Activated CD4-positive, alpha-beta T cell treated with anti-CD3 and anti-CD28 coated beads, Interleukin-10, Interleukin-2, amounts not matched to agents 100 ng/mL and 50 ng/mL, durations not matched to agents 16 hours and 8 hours (primary cell): ENCODE measurements at regions not wholly inside any gene's neighbourhood (a gene's known extent, or its start where the extent isn't known, plus 50 kb on each side); places are given as distances from the start of the nearest gene placed in this dataset.
"Not testable (repeated sequence)": the region's sequence is repeated elsewhere in the genome, so short reads cannot be mapped to it uniquely, and the experiment has no call there.

ENCODE experiments used
- DNase-seq: peaks from one replicate; pipeline ENCODE4 v3.0.0-alpha.2; 2020

DNA sequence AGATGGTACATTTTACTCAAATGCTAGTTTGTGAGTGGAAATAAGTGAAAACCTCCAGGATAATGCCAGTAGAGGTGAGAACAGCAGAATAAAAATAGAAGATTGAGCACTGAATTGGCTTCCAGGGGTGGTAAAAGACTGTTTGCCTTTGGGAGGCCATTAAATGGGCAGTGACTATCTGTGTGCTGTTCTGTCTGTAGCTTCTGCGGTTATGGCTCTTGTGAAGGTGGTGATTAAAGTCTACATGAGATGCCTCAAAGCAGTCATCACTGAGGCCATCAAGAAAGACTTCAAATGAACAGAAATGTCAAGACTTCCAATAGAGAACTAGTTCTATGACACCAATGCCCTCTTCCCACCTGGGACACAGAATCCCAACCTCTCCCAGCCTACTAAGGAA is 108.8 kb downstream of the EFHB start:
- DNase-seq = no peak

DNA sequence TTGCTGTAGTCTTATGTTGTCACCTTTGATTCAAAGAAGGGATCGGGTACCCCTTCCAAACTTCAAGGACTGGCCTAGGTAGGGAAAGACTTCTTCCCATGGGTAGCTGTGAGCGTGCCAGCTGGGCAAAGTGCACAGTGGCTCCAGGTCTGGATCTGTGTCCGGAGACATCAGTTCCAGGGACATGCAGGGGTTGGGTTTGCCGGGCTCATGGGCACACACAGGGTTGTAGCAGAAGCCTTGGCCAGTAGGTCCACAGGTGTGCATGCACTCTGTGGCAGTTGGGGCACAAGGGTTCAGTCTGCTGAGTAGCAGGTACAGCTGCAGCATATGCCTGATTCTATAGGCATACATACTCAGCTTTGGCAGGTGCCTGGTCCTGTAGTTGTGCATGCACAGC is 111.2 kb downstream of the EFHB start:
- no peak for DNase-seq

DNA sequence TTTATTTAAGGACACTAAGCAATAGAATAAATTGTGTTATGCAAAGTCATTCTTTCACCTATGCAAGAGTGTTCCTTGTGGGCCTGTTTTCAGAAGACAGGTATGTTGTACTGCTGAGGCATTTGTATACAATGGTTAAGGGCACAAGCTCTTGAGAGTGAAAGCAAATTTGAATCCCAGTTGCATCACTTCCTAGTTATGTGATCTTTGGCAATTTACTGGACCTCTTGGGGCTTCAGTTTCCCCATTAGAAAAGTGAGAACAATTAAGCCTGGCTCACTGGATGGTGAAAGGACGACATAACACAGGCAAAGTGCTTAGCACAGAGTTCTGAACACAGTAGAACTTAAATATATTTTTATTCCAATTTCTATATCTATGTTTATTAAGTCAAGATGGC is 117.4 kb downstream of the EFHB start:
- DNase-seq = no peak

DNA sequence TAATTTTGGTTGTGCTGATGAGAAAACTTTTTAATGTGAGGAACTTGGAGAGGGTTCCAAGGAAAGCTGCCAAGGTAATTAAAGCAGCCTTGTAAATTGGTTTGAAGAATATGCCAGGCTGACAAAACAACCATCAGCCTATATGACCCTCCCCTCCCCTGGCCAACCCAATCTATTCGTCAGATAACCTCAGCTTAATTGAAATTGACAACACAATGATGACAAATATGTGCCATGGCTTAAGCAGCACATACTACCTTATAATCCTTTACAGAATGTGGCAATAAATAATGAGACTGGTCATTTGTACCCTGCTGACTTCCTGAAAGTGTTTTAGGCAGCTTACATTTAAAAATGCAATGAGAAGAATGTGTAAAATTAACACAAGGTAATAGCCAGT is 118.2 kb downstream of the EFHB start:
- DNase-seq = no peak

DNA sequence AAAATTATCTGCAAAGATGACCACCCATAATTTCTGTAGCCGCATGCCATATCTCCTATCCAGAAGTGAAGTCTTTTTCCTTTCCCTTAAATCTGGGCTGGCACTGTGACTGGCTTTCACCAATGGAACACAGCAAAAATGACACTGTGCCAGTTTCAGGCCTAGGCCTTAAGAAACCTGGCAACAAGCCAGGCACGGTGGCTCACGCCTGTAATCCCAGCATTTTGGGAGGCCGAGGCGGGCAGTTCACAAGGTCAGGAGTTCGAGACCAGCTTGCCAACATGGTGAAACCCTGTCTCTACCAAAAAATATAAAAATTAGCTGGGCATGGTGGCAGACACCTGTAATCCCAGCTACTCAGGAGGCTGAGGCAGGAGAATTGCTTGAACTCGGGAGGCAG is 120.3 kb downstream of the EFHB start:
- DNase-seq = not testable (repeated sequence)

DNA sequence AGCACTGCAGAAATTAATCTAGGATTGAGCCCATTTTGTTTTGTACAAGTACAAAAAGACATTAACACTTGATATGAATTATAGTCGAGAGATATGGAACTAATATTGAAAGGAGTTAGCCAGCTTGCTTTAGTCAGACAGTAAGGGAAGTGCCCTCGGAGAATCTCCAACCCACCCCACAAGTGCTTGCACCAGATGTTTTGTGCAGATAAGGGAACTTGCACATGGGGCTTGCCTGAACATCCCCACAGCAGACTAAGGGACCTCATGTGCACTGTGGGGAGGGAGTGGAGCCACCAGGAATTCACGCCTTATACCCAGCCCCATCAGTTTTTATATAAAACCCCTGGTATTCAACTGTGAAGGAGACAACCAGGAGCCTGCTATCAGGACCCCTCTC is 122.3 kb downstream of the EFHB start:
- DNase-seq = no peak

DNA sequence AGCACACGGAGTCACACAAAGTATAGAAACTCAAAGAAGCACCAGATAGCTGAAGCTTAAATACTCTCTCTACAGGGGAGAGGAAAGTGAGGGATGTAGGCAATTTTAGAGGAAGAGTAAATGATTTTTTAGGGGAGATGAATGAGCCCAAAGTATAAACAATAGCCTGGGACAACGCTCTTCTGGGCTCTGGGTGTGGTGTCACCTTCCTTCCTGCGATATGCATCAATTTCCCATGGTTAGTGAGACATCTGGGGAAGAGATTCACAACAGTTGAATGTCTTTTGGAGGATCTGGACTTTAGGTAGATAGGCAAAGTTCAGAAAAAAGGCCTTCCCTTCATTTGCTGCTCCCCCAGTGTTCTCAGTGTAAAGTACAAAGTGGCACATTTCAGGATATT is 125.2 kb downstream of the EFHB start:
- DNase-seq = no peak

DNA sequence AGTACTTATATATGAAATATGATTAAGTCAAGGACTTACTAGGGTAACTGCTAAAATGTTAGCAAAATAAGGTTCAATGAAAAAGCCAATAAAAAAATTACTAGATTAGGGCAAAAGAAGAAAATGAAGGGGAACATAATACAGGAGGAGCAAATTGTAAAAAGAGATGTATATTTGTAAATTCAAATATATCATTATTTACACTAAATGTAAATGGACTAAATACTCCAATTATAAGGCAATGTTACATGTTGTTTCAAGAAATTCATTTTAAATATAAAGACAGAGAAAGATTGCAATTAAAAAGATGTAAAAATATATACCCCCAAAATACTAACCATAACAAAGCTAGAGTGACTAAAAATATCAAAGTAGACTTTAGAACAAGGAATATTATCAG is 134.1 kb downstream of the EFHB start:
- no peak for DNase-seq

DNA sequence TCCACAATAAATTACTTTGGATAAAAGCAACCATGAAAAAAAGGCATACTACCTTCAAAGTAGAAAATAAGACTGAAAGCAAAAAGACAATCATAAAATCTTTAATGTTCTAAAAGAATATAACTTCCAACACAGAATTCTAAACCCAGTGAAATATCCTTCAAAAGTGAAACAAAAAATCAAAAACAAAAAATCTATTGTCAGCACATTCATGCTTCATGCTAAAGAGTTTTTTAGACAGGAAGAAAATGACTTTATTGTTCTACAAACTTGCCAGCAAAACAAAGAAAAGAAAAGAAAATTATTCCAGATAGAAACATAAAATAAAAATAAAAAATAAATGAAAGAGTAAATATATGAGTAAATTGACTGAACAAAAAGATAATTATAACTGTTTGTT is 134.9 kb downstream of the EFHB start:
- DNase-seq = no peak

DNA sequence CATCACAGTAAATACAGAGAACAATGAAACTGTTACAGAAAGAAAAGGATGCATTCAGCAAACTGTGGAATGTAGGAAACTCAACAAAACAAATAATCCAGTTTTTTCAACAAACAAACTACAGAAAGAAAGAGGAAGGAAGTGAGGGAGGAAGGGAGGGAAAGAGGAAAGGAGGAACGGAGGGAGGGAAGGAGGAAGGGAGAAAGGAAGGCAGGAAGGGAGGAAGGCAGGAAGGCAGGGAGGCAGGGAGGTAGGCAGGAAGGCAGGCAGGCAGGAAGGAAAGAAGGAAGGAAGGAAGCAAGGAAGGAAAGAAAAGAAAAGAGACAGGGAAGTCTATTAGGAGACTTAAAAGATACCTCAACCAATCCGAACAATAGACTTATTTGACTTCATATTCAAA is 135.7 kb downstream of the EFHB start:
- no peak for DNase-seq

DNA sequence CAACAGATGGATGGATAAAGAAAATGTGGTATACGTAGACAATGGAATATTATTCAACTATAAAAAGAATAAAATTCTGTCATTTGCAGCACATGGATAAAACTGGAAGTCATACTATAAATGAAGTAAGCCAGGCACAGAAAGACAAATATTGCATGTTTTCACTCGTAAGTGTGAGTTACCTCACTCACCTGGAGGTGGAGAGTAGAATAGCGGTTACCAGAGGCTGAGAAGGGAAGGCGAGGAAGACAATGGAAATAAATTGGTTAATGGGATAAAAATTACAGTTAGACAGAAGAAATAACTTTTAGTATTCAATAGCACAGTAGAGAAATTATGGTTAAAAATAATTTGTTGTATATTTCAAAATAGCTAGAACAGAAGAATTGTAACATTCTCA is 141.6 kb downstream of the EFHB start:
- no peak for DNase-seq

DNA sequence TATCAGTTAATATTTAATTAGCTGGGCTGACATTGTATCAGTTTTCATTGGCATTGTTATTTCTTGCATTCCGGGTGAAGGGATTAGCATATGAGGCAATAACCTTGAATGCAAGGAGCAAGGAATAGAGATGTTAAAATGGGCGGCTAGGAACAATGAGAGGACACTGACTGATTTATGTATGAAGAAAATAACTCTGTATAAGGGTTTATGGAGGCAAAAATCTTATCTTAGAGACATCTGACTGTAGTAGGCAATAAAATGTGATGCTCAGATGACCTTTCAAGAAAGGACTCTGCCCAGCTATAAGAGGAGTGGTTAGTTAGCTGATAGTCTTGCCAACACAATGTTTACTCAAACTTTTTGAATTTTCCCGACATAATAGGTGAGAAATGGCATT is 158.3 kb downstream of the EFHB start:
- DNase-seq = no peak

DNA sequence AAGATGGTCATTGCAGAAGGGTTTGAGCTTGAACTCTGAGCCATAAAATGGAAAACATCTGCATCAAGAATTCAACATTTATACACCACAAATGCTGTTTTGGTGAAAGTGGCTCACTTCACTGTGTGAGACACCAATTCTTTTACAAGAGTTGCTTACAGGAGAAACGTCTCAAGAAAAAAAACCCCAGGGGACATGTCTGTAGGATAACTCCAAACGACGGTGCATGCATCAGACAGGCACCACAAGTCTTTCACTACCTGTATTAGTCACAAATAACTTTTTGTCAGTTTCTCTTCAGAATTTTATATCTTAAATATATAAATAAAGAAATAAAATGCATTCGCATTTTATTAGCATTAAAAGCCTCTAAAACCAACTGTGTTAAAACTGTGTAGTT is 164.3 kb downstream of the EFHB start:
- no peak for DNase-seq

DNA sequence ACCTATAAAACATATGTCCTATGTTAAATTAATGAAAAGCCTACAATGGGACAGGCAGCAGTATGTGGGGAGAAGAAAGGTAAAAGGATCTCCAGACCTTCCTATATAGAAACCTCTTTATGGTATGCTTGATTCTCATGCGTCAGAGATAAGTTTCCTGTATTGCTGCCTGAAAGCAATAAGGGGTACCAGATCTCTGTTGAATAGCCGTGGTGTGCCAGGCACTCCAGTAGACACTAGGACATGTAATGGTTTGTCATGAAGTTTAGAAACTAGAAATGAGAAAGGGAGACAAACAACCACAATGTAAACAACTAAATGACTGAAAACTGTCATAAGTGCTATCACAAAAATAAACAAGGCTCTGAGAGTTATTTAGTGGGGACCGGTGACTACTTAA is 168.1 kb downstream of the EFHB start:
- no peak for DNase-seq

DNA sequence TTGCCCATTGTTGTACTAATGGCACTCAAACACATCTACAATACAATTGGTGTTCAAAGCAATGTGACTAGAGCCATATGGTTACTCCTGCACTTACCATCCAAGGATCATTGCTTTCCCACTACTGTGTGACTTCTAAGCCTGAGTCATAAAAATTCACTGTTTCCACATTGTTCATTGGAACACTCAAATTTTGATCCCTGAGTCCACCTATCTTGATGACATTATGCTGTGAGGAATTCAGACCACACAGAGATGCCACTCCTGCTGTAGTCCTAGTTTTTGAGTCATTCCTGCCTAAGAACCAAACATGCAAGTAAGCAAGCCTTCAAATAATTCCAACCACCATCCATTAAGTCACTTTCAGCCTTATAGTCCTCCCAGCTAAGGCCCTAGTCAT is 176.2 kb downstream of the EFHB start:
- no peak for DNase-seq

DNA sequence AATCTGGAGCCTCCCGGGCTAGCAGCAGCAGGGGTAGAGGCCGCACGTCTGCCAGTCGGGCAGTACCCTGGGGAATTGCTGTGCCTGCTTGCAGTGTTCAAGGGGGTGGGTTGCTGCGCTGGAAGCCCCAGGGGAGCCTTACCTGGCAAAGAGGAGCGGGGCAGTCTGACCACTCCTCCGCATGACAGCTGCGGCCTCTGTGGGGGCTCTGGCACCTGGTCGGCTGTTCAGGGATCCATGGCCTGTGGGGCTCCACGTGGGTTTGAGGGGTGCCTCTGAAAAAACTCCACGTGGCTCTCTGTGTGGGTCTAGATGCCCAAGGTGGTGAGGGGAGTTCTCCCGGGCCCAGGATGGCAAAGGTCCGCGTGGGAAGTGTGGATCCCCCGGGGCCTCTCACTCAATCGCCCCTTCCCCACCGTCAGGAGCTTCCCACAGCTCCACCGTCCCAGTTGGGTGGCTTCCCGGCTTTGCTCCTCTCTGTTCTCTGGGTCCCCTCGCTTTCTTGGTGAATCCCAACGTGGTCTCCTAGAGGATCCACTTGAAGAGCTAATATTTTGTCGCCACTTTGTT is 184.5 kb downstream of the EFHB start:
- DNase-seq = no peak

DNA sequence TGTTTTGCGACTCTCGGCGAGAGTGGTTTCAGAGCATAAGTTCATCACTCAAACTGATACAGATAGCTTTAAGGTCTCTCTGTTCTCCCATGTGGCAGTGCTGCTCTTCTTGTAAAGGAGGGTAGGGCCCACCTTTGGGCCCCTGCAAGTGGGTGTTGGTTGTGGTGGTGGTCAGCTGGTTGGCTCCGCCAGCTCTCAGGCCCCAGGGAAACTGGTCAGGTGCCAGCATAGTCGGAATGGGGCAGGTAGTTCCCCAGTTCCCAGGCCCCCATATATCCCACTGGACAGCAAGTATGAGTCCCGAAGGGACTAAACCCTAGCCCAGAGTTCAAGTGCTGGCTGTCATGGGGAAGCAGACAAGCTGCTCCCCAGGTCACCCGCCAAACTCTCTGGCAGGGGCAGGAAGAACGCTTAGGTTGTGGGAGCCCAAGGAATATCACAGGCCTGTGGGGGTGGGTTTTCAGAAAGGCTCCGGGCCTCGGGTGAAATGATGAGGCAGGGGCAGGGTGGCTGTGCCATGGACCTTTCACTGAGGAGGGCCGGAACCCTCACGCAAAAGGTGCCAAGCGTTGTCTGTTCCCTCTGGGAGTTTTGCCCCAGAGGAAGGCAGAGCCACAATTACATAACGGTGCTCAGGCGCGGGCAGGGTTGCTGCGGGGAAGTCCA is 185.1 kb downstream of the EFHB start:
- DNase-seq = no peak

DNA sequence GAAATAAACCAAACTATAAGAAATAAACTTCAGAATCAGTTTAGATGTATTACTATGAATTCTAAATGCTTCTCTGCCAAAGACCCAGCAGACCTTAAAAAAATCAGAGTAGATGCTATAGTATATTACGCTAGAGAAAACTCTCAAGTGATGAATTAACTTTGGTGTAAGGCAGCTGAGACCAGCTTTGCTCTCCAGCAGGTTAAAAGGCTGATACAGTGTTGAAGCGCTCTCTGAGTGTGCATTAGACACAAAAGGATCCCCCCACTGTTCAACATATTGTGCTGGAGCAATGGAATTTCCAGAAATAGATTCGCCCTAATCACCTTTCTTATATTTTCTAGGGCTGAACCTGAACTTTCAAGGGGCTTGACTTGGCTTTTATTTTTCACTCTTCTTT is 190.0 kb downstream of the EFHB start:
- DNase-seq = no peak

DNA sequence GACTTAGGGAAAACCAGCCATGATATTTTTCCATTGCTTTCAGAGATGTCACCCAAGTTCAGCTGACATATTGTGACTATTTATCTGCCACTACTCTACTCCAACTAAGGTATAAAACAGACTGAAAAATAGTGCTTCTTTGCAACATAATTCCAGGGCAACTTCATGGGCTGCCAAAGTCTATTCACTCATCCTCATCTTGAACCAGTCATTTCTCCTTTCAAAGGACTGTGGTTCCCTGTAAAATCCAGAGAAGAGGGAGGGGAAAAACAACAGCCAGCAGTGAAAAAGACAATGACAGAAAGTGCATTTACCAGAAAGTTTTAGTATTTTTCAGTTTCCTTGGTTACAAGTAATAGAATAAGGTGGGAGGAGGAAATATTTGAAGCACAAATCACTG is 191.1 kb downstream of the EFHB start:
- no peak for DNase-seq

DNA sequence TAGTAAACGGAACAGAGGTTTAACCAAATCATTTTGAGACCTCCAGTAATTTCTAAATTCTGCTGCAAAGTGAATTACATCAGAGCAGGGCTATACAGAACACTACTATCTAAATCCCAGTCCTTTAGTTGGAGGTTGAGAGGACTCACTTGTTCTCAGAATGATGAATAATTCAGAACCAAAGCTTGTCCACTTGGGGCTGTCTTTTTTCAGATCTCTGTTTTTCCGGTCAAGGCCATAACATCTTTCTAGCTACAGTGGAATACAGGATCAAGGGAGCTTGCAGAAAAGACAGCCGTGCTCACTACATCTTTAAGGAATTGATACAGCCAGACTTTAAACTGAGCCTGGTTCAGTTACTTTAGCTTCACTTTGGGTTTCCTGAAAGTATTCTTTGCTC is 194.5 kb downstream of the EFHB start:
- DNase-seq = no peak

DNA sequence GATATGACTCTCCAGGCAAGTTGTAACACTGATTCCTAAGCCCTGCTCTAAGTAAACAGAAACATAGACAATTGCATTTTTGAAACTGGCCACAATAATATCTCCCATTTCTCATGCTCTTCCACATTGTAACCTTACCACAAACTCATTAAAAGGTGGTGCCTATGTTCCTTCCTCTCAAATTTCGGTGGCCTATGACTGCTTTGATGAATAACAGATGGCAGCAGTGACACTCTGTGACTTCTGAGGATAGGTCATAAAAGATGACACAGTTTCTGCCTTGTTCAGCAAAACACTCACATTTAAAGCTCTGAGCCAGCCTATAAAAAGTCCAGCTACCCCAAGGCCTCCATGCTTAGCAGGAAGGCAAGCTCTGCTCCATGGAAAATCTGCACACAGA is 195.2 kb downstream of the EFHB start:
- no peak for DNase-seq

DNA sequence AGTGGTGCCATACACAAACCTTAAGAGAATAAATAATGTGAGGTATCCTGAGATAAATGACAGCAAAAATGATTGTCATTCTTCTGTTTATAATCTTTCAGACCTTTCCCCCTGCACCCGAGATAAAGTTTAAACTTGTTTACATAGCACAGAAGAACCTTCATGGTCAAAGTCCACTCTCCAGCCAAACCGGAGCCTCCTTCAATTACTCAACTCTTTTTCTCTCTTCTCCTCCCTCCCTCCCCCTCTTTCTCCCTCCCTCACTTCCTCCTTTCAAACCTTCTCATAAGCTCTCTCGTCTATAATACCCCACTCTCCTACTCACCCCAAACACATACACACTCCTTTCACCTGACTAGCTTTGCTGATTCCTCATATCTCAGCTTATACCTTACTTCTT is 198.9 kb downstream of the EFHB start:
- DNase-seq = no peak

DNA sequence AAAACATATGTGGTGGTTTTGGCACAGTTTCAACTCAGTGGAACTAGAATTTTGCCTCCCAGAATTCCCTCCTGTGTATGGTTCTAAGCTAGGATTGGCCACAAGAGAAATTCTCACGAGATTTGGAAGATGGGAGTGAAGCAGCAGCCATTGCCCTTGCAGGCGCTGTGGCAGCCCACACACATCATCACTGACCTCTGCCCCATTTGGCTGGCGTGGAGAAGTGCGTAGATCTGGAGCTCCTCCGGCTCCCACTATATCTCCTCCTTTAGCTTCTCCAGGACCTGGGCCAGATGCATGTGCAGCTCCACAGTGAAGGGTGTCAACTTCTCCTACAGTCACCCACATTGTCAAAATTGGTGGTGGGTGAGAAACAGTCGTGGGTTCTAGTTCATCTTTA is 199.6 kb downstream of the EFHB start:
- DNase-seq = no peak

DNA sequence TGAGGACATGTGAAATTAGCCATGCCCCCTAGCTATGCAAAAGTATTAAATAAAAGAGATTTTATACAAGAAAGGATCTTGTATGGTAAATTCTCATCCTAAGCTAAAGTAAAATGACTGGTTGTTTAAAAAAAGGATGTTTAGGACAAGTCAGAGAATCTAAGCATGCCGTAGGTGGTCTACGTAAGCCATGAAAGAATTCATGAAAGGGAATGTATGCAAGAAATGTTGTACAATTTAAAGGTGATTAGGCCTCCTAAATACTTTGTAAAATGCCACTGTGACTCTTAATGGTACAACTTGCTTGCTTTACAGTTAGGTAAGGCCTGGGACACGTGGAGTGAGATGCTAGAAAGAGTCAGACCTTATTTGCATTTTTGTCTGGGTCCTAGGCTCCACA is 209.0 kb downstream of the EFHB start:
- no peak for DNase-seq

DNA sequence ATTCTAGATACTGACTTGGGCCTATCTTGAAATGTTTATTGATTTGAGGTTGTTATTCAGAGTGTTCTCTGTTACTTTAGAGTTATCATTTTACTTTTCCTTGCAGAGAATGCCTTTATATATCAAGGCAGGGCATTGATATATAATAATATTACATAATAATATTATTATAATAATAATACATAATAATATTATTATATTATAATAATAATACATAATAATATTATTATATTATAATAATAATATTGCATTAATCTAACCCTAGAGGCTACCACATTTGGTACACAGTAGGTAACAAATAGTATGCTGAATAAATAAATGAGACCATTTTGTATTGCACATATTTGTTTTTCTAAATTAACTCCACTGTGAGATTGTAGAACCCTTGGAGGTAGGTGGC is 216.3 kb downstream of the EFHB start:
- no peak for DNase-seq
